GM21515 (cell line): ENCODE measurements at regions not wholly inside any gene's neighbourhood (a gene's known extent, or its start where the extent isn't known, plus 50 kb on each side); places are given as distances from the start of the nearest gene placed in this dataset.

Source experiments
- ATAC-seq: cut with Tn5 transposase; IDR thresholded peaks from one replicate; pipeline ENCODE4 v1.9.1; 2021; ENCODE audit not compliant: unreplicated experiment

GRCh38 chr13:34405410-34406181, 536.5 kb upstream of the NBEA start:
- no peak for ATAC-seq

GRCh38 chr13:34408640-34409039, 533.4 kb upstream of the NBEA start:
- ATAC-seq = no peak

- no peak for ATAC-seq
Measured at GRCh38 chr13:34409496-34410182, 532.4 kb upstream of the NBEA start.

DNA sequence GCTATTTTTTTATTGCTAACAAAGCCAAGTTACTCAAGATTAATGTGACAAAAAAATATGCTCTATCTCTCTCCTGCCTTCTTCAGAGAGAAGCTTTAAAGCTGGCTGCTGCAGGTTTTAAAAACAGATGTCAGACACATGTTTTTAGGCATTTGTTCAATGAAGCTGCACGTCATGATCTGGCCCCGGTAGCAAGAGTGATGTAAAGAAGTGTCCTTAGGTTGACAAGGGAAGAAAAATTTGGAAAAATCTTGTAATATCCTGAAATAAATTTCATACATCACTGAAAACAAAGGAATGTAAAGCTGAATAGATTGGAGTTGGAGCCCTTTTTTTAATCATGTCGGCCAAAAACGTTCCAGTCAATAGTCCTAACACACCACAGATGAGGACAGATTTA, 531.4 kb upstream of the NBEA start:
- ATAC-seq = no peak

GRCh38 chr13:34411177-34411576, 530.9 kb upstream of the NBEA start:
- ATAC-seq = no peak

- ATAC-seq = no peak
Measured at GRCh38 chr13:34411894-34412293, 530.2 kb upstream of the NBEA start.

GRCh38 chr13:34412295-34412694, 529.8 kb upstream of the NBEA start:
- no peak for ATAC-seq

- no peak for ATAC-seq
Measured at GRCh38 chr13:34412817-34413375, 529.2 kb upstream of the NBEA start.

GRCh38 chr13:34413538-34414210, 528.4 kb upstream of the NBEA start:
- no peak for ATAC-seq

GRCh38 chr13:34414616-34415015, 527.5 kb upstream of the NBEA start:
- no peak for ATAC-seq

- ATAC-seq = no peak
Measured at GRCh38 chr13:34416971-34417380, 525.1 kb upstream of the NBEA start.

- no peak for ATAC-seq
Measured at GRCh38 chr13:34417896-34418295, 524.2 kb upstream of the NBEA start.

- ATAC-seq = no peak
Measured at GRCh38 chr13:34419025-34419424, 523.0 kb upstream of the NBEA start.

GRCh38 chr13:34419755-34420154, 522.3 kb upstream of the NBEA start:
- no peak for ATAC-seq

GRCh38 chr13:34420702-34421346, 521.2 kb upstream of the NBEA start:
- no peak for ATAC-seq

- ATAC-seq = no peak
Measured at GRCh38 chr13:34421347-34421719, 520.7 kb upstream of the NBEA start.

DNA sequence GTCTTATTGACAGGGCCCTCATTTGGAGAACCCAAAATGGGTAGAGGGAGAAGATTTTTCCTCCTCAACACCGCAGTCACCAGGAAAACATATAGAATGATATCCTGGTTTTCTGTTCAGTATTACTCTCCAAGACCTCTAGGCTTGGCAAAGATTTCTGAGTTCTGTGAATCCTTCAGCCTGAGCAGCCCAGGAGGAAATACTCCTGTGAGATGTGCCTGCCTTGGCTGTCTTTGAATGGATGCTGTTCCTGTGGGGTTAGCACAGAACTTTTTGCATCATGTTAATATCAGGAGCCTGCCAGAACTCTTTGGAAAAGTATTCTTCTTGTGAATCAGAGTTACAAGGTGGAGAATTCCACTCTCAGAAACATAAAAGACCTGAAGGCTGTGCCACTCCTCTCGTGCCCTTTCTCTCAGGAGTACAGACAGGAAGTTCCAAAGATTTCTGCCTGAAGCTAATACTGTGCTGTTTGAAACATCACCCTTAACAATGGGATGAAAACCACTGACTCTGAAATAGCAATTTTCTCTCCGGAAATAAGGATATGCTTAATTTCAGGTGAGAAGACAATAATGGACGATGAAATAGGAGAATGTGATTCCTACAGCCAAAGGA, 520.1 kb upstream of the NBEA start:
- no peak for ATAC-seq

GRCh38 chr13:34422956-34423355, 519.1 kb upstream of the NBEA start:
- no peak for ATAC-seq

DNA sequence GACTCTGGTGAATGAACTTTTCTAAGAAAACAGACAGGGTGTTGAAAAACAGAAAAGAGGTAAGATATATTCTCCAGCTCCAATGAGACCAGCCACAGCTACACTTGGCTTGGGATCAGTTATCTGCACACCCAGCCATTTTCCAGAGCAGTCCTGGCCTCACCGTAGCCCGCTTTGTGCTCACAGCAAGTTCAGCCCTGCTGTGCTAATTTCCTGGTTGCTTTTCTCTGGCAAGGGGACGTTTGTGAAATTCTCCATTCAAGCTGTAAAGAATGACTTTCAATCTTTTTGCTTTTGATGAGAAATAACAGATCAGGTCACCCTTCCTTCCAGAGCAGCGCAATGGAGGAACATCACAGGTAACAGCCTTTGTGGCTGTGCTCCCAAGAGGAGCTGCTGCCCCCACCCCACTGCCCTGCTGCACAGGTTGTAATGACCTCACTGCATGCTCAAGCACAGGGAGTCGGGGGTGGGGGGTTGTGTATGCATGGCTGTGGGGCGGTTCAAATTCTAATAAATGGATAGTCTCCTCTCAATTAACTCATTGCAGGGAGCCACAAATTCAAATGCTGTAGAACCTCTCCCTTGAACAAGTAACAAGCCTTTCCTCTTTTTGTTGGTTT, 516.6 kb upstream of the NBEA start:
- ATAC-seq = no peak

GRCh38 chr13:34428911-34429310, 513.2 kb upstream of the NBEA start:
- no peak for ATAC-seq
